MM.1S (cell line): ENCODE measurements at regions not wholly inside any gene's neighbourhood (a gene's known extent, or its start where the extent isn't known, plus 50 kb on each side); places are given as distances from the start of the nearest gene placed in this dataset.

Source experiments
- DNase-seq: peaks from one replicate; pipeline ENCODE4 v3.0.0-alpha.2; 2015
- H2AFZ ChIP-seq: fragments of 300-600 bp; sonication (generic); 2 replicates; pipeline ENCODE4 v1.6.0; 2016; ENCODE audit warnings: antibody characterized with exemption, low read length
- H3F3A ChIP-seq: fragments of 300-600 bp; sonication (generic); 2 replicates; pipeline ENCODE4 v1.6.1; 2016; ENCODE audit warnings: mild to moderate bottlenecking, antibody characterized with exemption, low read length, moderate library complexity, mixed read lengths; ENCODE audit not compliant: insufficient read depth
- H3K27ac ChIP-seq: fragments of 300-600 bp; sonication (generic); 2 replicates; pipeline ENCODE4 v1.5.1; 2016; ENCODE audit warnings: mild to moderate bottlenecking, low read length
- H3K27me3 ChIP-seq: fragments of 300-600 bp; sonication (generic); replicated peaks from 2 replicates; pipeline ENCODE4 v1.6.0; 2016; ENCODE audit warnings: low read length; ENCODE audit not compliant: insufficient read depth
- H3K36me3 ChIP-seq: fragments of 300-600 bp; sonication (generic); replicated peaks from 2 replicates; pipeline ENCODE4 v1.6.1; 2016; ENCODE audit warnings: mild to moderate bottlenecking, low read length, mixed read lengths; ENCODE audit not compliant: insufficient read depth
- H3K4me1 ChIP-seq: fragments of 300-600 bp; sonication (generic); 2 replicates; pipeline ENCODE4 v1.6.1; 2016; ENCODE audit warnings: low read length, mixed read lengths
- H3K4me2 ChIP-seq: fragments of 300-600 bp; sonication (generic); 2 replicates; pipeline ENCODE4 v1.6.0; 2016; ENCODE audit warnings: low read depth, low read length
- H3K4me3 ChIP-seq: fragments of 300-600 bp; sonication (generic); 2 replicates; pipeline ENCODE4 v1.5.1; 2016; ENCODE audit warnings: low read length, mixed read lengths
- H3K79me2 ChIP-seq: fragments of 300-600 bp; sonication (generic); 2 replicates; pipeline ENCODE4 v1.6.1; 2016; ENCODE audit warnings: mixed run types, low read length, mixed read lengths
- H3K9ac ChIP-seq: fragments of 300-600 bp; sonication (generic); 2 replicates; pipeline ENCODE4 v1.6.1; 2016; ENCODE audit warnings: low read length, mixed read lengths
- H3K9me2 ChIP-seq: fragments of 300-600 bp; sonication (generic); replicated peaks from 2 replicates; pipeline ENCODE4 v1.6.1; 2016; ENCODE audit warnings: mild to moderate bottlenecking, low read length, mixed read lengths; ENCODE audit not compliant: insufficient read depth
- H3K9me3 ChIP-seq: fragments of 300-600 bp; sonication (generic); replicated peaks from 2 replicates; pipeline ENCODE4 v1.6.1; 2016; ENCODE audit warnings: mild to moderate bottlenecking, low read length, mixed read lengths; ENCODE audit not compliant: insufficient read depth
- H4K20me1 ChIP-seq: fragments of 300-600 bp; sonication (generic); 2 replicates; pipeline ENCODE4 v1.6.1; 2016; ENCODE audit warnings: mild to moderate bottlenecking, low read length, moderate library complexity, mixed read lengths; ENCODE audit not compliant: insufficient read depth
- EZH2 ChIP-seq: fragments of 300-600 bp; sonication (generic); optimal IDR thresholded peaks from 2 replicates; pipeline ENCODE3; 2017; ENCODE audit warnings: low read depth, mild to moderate bottlenecking, antibody characterized with exemption, low read length, mixed read lengths
- EZH2phosphoT487 ChIP-seq: fragments of 300-600 bp; sonication (generic); IDR thresholded peaks from 2 replicates; pipeline ENCODE4 v1.6.1; 2018; ENCODE audit warnings: antibody characterized with exemption, low read length
- TF ChIP-seq, protein P1 (sequence below): fragments of 300-600 bp; sonication (generic); IDR thresholded peaks from 2 replicates; pipeline ENCODE4 v1.5.1; 2016; ENCODE audit warnings: antibody characterized with exemption, low read length, mixed read lengths

GRCh38 chr12:75848431-75848925, 183.1 kb downstream of the PHLDA1 start:
- Histone ChIP-seq H3K27ac (no peak overlapping the region), H2AFZ (no peak overlapping the region), H3K27me3 (no peaks in the 10 kb centered on the region), H3K4me2 (no peak overlapping the region), H4K20me1 (no peaks in the 10 kb centered on the region), H3K36me3 (no peaks in the 10 kb centered on the region), H3K9ac (no peak overlapping the region), H3K9me2 (no peaks in the 10 kb centered on the region), H3K9me3 (no peaks in the 10 kb centered on the region), H3K4me3 (no peak overlapping the region), H3F3A (no peaks in the 10 kb centered on the region), H3K79me2 (no peaks in the 10 kb centered on the region), H3K4me1 (no peaks in the 10 kb centered on the region)
- DNase-seq = no peak
- TF ChIP-seq EZH2 (no peak), EZH2phosphoT487 (no peak)
- TF ChIP-seq, protein P1, sequence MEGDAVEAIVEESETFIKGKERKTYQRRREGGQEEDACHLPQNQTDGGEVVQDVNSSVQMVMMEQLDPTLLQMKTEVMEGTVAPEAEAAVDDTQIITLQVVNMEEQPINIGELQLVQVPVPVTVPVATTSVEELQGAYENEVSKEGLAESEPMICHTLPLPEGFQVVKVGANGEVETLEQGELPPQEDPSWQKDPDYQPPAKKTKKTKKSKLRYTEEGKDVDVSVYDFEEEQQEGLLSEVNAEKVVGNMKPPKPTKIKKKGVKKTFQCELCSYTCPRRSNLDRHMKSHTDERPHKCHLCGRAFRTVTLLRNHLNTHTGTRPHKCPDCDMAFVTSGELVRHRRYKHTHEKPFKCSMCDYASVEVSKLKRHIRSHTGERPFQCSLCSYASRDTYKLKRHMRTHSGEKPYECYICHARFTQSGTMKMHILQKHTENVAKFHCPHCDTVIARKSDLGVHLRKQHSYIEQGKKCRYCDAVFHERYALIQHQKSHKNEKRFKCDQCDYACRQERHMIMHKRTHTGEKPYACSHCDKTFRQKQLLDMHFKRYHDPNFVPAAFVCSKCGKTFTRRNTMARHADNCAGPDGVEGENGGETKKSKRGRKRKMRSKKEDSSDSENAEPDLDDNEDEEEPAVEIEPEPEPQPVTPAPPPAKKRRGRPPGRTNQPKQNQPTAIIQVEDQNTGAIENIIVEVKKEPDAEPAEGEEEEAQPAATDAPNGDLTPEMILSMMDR = no peak

GRCh38 chr12:75846102-75846501, 185.5 kb downstream of the PHLDA1 start:
- no peaks in the 10 kb centered on the region for H3K9me3 ChIP-seq
- no peaks in the 10 kb centered on the region for H3F3A ChIP-seq
- no peak overlapping the region for H3K4me3 ChIP-seq
- H3K27ac ChIP-seq = no peak overlapping the region
- H3K4me1 ChIP-seq = no peaks in the 10 kb centered on the region
- H3K9ac ChIP-seq = no peak overlapping the region
- no peaks in the 10 kb centered on the region for H3K79me2 ChIP-seq
- no peak overlapping the region for H3K4me2 ChIP-seq
- DNase-seq = no peak
- TF ChIP-seq EZH2 (no peak), EZH2phosphoT487 (no peak)
- TF ChIP-seq, protein P1 = no peak
- no peaks in the 10 kb centered on the region for H4K20me1 ChIP-seq
- H2AFZ ChIP-seq = no peak overlapping the region
- H3K36me3 ChIP-seq = no peaks in the 10 kb centered on the region
- H3K9me2 ChIP-seq = no peaks in the 10 kb centered on the region
- H3K27me3 ChIP-seq = no peaks in the 10 kb centered on the region

DNA sequence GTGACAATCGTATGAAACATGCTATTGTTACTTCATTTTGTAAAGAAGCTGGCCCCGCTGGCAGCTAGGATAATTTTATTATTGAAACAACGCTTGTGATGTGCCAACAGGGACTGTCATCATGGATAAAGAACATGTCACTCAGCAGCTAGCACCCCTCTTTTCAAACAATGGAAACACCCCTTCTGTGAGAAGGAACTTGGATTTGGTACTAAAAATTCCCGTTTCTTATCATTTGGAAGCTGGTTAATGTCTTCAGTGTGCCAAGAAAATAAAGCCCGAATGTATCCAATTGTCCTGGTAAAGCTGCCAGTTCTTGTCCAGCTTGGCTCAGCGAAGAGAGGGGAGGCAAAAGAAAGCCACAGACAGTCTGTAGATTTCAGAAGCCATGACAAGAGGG, 186.6 kb downstream of the PHLDA1 start:
- no peaks in the 10 kb centered on the region for H3K4me1 ChIP-seq
- H3K4me2 ChIP-seq = no peak overlapping the region
- H3K9me2 ChIP-seq = no peaks in the 10 kb centered on the region
- no peak for TF ChIP-seq EZH2phosphoT487
- TF ChIP-seq, protein P1 = no peak
- no peak for TF ChIP-seq EZH2
- H3K27ac ChIP-seq = no peak overlapping the region
- H3K36me3 ChIP-seq = no peaks in the 10 kb centered on the region
- no peak overlapping the region for H3K9ac ChIP-seq
- no peaks in the 10 kb centered on the region for H3K9me3 ChIP-seq
- no peak for DNase-seq
- no peak overlapping the region for H3K4me3 ChIP-seq
- no peaks in the 10 kb centered on the region for H3F3A ChIP-seq
- H3K79me2 ChIP-seq = no peaks in the 10 kb centered on the region
- no peaks in the 10 kb centered on the region for H3K27me3 ChIP-seq
- H2AFZ ChIP-seq = no peak overlapping the region
- no peaks in the 10 kb centered on the region for H4K20me1 ChIP-seq
